HG02870 (cell line): ENCODE measurements at regions not wholly inside any gene's neighbourhood (a gene's known extent, or its start where the extent isn't known, plus 50 kb on each side); places are given as distances from the start of the nearest gene placed in this dataset.

ENCODE experiments used
- ATAC-seq: cut with Tn5 transposase; IDR thresholded peaks from one replicate; pipeline ENCODE4 v1.9.1; 2021; ENCODE audit warnings: mild to moderate bottlenecking, moderate library complexity; ENCODE audit not compliant: unreplicated experiment

DNA sequence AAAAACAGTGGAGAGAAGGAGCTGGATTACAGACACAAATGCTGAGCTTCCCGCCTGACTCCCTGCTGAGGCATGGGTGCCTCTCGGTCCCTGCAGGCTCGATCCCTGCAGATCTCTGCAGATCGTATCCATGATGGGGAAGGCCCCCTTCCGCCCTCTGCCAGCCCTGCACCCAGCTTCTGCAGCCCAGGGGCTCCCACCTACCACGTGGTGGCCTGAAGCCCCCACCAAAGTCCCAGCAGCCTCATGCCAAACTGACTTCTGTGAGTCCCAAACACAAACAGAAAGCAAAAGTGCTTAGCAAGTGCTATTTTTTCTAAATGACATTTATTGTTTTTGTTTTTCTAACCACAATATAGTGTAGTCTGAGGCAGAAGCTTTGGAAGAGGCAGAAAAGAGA is 127.1 kb upstream of the CHST15 start:
- no peak for ATAC-seq

DNA sequence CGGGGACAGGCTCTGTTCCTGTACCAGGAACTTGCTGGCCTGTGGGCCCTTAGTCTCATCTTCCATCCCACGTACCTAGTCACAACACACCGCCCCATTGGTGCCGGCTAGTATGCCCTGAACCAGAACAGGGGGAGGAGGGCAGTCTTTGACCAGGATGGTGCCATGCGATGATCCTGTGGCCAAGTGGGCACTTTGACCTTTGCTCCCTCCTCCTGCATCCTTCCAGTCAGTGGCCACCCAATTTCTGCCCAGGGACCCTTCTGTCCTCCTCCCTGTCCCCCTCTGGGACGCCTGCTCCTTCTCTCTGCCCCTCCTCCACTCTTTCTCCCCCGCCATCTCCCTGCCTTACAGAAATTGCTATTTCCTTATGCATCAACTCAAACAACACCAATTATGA is 126.3 kb upstream of the CHST15 start:
- ATAC-seq: no peak

DNA sequence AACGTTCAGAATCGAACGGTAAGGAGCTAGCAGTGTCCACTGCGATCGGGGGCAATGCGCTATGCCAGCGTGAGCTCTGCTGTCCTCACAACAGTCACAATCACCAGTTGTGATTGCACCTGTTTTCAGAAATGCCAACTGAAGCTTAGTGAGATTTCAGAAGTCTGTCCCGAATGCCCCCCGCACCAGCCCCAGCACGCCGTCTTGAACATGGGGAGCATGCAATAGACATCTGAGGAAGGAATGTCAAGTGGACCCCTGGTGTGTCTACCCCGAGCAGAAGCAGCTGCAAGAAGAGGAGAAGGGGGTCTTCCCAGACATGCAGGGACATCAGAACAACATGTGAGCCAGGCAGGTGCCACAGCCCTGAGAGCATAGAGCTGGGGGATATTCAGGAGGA is 125.7 kb upstream of the CHST15 start:
- ATAC-seq: no peak

DNA sequence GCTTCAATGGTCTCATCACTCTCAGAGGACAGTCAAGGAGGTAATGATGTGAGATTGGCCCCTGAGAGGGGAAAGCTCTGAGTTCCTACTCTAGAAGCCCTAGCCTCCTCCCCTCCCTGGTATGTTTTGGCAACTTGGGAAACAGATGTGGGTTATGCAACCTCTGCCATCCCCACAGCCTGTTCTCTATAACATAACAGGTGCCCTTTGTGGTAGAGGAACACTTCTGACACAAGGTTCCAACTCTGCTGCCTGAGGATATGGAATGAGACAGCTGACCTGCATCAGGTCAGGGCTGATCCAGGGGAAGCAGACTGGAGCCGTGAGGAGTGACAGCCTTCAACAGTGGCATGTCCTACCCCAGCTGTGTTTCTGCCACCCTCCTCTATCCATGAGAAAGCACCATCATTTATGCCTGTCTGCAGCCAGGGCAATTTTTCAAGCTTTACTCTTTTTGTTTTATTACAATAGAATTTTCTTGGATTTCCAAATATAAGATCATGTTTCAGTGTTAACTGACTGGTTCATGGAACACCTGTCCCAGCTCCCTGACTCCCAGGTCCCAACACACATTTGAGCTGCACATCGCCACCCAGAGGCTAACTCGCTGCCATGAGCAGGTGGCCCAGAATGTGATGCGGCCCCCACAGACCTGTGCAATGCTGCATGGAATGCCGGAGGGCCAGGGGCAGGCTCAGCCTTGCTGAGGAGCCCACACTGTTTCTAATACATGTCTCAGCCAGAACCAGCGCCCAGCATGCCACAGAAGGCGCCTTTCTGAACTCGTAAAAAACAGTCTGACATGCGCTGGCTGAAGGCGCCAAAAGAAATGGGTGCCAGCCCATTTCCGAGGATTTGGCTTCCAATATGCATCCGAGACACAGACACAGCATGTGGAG is 124.8 kb upstream of the CHST15 start:
- no peak for ATAC-seq

DNA sequence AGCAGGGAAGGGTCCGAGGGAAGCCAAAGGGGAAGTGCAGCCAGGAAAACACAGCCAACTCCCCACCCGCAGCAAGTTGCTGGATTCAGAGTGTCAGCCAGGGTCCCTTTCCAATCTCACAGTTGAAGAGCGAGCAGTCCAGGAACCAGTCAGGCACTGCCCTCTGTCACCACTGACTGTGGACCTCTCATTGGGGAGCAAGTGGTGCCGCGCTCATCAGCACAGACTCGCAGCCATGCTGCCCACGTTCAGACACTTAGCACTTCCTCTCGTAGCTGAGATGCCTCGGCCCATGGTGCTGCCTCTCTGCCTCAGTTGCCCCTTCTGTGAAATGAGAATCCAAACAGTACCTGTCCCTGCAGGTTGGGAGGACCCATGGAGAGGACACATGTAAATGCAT is 123.6 kb upstream of the CHST15 start:
- ATAC-seq: no peak

DNA sequence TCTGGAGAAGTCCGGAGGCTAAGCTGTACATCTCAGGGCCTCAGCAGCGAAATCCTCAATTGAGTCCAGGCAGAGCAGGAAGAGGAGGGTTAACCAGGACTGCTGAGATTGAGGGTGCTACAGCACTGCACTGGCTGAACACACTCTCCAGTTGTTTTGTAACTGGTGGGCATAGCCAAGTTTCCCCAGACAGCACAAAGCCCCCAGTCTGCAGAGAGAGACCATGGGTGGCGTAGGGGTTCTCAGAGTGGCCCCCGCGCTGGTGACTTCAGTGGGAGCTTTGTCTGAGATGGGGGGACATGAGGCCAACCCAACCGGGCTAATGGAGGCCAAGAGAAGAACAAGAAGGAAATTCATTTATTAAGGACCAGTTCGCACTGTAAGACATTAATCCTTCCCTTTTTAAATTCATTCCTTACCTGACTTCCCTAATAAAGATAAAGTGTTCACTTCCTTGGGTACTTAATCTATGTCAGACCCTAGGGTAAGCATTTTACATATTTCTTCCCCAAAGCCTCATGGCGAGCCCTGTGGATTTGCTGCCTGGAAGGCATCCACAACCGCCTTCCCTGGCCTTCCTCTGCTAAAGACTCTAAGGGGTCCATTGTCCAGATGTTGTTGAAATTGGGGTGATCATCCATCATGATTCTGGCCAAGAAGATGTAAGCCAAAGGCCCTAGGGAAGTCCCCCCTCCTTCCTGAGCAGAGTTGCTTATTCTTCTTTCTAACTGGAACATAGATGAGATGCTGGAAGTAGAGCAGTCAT is 121.4 kb upstream of the CHST15 start:
- ATAC-seq: no peak

DNA sequence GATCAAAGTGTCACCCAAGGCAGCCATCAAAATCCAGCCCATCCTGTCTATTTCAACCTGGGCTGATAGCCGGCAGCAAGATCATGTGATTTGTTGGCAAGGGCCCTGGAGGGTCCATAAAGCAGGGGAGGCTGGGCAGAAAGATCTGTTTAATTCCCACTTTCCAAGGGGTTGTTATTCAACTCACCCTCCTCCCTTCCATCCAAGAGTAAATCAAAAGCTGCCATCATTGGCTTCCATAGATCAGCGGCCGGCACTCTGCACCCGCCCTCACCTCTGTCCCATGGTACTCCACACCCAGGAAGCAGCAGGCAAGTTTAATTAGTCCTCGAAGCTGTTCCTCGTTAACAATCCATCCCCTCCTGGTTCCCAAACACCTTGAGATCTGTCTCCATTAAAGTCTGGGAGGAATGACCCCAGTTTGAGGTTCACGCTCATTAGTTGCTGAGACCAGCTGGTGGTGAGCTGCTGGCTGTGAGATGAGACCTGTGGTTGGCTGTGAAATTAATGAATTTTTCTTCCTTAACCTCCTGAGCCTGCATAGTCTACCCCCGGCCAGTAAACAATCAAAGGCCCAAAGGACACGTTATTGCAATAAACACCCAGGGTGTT is 120.6 kb upstream of the CHST15 start:
- no peak for ATAC-seq

DNA sequence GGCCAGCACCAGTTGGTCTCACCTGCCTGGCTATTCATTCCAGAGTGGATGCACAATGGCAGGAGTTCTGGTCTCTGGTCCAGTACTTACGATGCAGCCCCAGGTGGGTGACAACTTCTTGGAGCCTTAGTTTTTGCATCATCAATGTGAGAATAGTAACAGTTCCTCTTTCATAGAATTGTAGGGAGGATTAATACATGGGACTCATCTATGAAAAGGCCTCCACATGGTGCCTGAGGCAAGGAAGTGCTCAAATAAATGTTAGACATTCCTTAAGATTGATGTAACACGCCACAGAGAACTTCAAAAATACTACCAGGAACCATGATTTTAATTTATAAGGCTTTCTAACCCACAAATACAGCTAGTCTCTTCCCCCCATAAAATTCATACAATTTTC is 120.1 kb upstream of the CHST15 start:
- no peak for ATAC-seq

DNA sequence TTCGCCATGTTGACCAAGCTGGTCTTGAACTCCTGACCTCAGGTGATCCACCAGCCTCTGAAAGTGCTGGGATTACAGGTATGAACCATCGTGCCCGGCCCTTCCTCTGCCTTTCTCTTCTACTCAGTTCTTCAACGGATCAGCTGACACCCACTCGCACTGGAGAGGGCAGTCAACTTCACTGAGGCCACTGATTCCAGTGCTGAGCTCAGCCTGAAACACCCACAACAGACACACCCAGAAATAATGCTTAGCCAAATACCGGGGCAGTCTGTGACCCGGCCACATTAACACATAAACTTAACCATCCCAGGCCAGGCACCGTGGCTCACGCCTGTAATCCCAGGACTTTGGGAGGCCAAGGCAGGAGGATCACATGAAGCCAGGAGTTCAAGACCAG is 119.3 kb upstream of the CHST15 start:
- ATAC-seq: no peak

DNA sequence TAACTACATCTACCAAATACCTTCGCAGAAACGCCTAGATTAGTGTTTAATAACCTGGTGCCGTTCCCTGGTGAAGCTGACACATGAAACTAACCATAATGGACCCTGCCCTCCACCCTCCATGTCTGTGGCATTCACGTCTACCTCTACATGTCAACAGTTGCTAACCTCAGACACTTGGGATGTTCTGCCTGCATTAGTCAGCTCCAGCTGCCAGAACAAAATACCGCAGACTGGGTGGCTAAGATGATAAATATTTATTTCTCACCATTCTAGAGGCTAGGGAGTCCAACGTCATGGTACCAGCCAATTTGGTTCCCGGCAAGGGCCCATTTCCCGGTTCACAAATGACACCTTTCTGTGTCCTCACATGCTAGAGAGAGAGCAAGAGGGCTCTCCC is 118.5 kb upstream of the CHST15 start:
- no peak for ATAC-seq

DNA sequence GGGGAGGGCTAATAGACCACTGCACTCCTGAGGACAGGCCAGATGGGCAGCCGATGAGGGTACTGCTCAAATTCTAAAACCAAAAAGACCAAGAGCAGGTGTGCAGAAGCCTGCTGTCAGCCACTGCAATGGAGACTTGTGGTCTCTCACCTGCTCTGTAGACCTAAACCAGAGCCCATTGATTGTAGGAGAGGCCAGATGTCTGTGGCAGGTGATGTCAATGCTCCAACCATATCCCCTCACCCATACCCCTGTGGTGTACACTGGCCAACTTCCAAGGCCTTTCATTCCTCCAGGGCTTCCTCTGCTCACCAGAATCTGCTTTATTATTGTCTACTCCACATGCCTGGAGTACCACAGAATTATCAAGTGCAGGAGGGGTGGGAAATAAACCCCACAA is 116.9 kb upstream of the CHST15 start:
- no peak for ATAC-seq

DNA sequence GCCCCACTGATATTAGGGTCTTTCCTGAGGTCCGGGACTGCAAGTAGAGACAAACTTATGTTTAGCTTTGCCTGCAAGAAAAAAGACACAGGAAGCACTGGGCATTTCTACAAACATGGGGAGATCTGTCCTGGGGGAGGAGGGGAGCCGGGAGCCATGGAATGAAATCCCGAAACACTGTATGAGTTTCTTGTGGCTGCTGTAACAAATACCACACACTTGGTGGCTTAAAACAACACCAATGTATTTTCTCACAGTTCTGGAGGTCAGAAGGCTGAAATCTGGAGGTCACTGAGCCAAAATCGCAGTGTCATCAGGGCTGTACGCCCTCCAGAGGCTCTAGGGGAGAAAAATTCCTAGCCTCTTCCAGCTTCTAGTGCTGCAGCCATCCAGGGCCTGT is 114.0 kb upstream of the CHST15 start:
- ATAC-seq: no peak

DNA sequence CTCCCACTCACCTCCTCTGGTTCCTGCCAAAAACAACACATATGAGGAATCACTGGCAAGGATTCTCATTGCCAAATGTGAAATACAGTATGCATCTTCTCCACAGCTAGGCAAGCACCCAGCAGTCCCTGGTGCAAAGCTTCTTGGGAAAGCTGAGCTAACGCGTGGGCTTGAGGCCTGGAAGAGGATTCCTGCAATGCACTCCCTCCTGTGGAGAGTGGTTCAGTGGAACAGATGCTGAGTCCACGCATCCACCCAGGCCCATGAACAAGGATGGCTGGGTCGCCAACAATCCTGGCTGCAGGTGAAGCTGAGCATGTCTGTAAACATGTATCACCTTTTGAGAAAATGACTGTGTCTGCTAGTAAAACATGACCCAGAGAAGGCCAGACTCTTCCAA is 113.2 kb upstream of the CHST15 start:
- no peak for ATAC-seq

DNA sequence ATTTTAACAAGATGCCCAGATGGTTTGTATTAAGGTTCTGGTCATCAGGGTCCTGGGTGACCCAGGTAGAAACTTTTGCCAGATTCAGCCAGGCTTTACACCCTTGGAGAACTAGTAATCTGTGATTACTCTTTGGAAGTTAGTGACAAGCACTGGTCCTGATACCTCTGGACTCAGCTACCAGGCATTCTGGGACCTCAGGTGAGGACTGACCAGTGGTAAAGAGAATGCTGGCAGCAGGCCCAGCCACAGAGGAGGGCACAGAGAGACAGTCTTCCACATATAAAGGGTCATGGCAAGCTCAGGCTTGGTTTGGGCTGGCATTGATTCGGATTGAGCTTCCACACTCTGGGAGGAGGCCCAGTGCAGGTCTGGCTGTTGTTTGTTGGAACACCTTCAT is 112.0 kb upstream of the CHST15 start:
- ATAC-seq: no peak

DNA sequence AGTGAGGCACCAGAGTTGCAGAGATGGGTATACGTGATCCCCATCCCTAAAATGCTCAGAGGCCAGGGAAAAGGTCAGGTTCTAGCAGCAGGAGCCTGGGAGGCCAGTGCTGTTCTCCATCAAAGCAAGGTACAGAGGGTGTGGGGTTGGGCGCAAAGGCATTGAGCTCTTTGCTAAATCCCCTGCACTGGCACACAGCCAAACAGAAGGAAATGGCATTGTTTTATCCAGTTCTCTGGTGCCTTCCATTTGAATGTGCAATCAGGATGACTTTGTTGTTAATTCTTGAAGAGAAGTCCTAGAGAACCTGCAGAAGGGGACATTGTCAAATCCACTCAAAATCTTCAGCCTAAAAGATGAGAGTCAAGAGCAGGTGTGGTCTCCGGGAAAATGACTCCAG is 111.3 kb upstream of the CHST15 start:
- ATAC-seq: no peak

DNA sequence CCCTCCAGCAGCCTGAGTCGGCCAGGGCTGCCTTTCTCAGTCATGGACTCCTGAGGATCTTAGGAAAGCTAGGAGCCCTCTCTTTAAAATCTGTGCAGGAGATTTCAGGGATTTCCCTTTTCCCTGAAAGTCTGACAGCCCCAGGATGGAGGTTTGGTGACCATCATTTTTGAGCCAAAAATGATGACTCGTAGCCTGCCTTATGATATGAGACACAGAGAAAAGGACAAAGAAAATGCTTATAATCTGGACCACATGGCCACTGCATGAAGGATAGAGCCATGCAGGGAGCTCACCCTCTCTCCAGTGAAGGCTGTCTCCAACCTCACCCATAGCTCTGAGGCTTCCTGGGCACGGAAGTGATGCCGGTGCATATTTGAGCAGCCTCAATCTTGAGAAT is 106.6 kb upstream of the CHST15 start:
- no peak for ATAC-seq

DNA sequence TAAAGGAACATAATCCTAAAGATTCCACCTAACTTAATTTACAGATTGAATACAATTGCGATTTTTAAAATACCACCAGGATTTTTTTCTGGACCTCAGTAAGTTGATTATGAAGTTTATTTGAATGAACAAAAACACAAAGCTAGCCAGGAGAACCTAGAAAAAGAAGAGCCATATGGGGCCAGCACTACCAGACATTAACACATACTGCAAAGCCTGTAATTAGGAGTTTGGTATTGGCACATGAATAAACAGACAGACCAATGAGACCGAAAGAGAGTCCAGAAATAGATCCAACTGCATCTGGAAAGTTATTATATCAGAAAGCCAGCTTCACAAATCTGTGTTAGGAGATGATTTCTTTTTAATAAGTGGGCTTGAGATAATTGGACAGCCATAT is 105.5 kb upstream of the CHST15 start:
- ATAC-seq: no peak

DNA sequence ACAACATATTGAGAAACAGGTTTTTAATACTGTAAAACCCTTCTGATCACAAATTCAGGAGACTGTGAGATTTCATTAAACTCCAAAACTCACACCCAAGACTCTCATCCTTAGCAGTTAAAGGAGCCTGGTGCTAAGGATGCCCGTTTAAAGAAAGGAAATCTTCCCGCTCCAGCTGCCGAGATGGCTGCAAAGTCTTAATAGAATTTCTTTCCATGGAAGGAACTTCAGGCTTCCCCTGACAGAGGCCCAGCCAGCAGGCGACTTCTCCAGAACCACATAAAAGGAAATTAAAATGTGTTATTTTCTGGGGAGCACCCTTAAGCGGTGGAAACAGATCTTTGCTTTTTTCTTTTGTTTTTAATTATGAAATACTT is 104.7 kb upstream of the CHST15 start:
- no peak for ATAC-seq

DNA sequence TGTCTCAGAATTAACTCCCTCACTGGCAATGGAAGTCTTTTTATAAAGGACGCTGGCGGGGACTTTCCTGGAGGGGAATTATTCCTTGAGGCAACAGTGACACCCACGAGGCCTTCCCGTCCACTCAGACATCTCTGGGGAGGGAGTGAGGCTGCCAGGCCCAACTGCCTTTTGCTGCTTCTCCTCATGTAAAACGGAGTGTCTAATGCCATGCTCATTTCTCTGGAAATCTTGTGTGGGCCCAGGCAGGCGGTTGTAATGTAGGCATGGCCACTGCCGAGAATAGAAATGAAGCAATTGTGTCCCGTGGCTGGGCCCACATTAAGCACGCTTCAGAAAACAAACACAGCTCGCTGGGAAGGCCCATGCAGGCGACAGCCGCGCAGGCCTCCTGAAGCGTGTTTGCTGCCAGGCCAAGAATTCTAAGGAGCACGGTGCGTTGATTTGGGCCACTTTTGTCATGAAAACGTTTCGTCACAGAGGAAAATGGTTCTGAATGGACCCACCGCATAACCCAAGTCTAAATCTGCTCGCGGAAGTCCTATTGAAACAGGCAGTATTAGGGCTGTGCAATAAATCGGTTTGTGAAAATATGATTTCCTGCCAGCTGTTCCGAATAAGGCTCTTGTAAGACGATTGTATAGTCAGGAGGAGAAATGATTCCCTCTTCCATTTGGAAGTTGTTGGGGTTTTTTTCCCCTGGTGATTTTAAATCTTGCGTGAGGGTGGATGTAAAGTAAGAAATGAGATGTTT is 104.2 kb upstream of the CHST15 start:
- no peak for ATAC-seq

DNA sequence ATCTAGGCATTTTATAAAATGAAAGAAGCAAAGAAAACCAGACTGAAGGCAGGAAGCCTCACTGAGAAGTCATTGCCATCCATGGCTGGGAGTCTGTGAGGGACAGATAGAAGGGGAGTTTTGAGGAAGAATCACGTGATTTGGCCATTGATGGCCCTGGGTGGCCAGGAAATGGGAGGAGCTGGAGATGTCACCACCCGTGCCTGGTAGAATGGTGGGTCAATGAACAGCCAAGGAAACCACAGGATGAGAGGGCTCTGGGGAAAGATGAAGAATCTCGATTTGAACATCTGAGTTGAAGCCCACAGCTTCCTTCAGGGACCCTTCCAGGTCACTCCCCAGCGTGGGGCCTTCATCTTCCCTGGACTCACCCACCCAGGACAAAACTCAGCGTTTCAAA is 103.3 kb upstream of the CHST15 start:
- ATAC-seq: no peak

DNA sequence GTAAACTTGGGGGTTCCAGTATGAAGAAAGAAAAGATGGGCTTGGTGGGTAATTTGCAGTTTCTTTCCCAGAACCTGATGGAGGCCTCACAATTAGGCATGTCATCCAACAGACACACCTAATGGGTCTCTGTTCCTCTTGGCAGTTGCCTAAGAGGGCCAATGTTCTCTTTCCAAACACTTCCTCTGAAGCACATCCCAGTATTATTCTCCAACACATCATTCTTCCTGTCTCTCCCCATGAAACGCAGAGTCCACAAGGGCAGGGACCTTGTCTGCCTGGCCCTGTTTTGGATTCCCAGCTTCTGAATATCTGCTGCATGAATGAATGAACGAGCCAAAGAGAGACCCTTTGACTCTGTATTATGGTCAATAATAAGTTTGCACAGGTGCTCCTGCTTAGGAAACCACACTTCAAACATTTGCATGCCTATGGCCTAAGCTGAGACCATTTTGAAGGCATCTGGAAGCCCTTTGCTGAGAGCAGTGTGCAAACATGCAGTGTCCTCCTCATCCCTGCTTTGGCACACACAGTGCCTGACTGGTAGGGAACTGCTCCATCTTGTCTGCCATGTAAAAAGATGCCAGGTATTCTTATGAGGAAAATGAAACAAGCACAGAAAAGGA is 100.9 kb upstream of the CHST15 start:
- no peak for ATAC-seq
